GM12873 (cell line): ENCODE measurements at regions not wholly inside any gene's neighbourhood (a gene's known extent, or its start where the extent isn't known, plus 50 kb on each side); places are given as distances from the start of the nearest gene placed in this dataset.

Experiments used
- TF ChIP-seq, protein P1 (sequence below): IDR thresholded peaks from 2 replicates; pipeline ENCODE4 v1.5.1; 2012; ENCODE audit warnings: low read depth, mild to moderate bottlenecking, moderate library complexity, low read length, control low read depth; ENCODE audit not compliant: insufficient read depth; ENCODE audit errors: missing control alignments

DNA sequence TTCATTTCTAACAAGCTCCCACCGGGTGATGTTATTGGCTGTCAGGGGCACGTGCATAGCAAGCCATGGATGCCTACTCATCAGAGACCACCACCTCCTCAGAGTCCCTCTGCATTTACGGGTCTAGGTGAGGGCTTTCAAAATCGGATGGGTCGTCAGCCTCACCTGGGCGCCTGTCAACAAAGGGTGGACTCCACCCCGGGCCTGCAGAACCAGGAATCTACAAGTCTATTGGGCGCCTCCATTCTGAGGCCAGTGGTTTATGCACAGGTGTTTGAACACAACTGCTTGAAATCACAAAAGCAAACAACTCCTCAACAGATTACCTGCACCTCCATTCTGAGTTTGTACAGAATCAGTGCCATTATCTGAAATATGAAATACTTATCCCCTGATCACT is 318.9 kb downstream of the PTTG2 start:
- TF ChIP-seq, protein P1, sequence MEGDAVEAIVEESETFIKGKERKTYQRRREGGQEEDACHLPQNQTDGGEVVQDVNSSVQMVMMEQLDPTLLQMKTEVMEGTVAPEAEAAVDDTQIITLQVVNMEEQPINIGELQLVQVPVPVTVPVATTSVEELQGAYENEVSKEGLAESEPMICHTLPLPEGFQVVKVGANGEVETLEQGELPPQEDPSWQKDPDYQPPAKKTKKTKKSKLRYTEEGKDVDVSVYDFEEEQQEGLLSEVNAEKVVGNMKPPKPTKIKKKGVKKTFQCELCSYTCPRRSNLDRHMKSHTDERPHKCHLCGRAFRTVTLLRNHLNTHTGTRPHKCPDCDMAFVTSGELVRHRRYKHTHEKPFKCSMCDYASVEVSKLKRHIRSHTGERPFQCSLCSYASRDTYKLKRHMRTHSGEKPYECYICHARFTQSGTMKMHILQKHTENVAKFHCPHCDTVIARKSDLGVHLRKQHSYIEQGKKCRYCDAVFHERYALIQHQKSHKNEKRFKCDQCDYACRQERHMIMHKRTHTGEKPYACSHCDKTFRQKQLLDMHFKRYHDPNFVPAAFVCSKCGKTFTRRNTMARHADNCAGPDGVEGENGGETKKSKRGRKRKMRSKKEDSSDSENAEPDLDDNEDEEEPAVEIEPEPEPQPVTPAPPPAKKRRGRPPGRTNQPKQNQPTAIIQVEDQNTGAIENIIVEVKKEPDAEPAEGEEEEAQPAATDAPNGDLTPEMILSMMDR, result no peak

DNA sequence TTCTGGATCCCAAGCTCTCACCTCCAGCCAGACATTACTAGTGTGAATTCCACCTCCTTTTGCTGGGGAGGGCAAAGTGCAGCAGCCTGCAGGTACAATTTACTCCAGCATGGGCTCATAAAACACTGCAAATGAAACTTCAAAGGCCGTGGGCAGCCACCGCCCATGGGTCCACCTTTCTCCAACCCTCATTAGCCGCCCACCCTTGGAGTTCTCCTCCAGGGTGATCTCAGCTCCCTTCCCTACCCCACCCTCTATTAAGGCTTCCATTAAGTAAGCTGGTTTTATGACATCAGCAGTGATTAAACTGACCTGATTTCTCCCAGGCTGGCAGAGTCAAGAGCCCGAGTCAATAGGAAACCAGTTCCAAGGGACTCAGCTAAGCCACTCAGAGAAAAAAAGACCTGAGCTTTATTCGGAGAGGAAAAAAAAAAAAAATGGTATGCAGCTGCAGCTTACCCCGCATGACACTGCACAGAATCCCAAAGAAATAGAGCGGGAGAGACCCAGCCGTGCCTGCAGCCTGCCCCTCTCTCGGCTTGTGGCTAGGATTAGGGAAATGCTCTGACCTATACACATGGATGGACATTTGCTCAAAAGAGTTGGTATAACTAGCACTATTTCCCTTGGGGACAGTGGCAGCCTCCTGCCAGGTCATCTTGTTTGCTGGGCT is 319.6 kb downstream of the PTTG2 start:
- TF ChIP-seq, protein P1, result no peak

DNA sequence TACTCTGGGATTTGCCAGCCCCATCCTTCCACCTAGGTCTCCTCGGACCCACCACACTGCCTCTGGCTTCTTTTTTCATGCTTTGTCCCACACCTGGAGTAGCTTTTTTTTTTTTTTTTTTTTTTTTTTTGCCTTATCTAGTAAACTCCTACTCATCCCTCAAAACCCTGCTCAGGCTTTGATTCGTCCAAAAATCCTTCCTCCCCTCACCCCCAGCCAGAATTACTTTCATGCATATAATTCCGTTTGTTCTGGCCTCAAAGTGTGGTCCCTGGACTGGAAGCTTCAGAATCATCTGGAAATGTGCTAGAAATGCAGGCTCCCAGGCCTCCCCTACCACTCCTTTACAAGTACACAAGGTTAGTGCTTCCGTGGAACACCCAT is 320.1 kb downstream of the PTTG2 start:
- TF ChIP-seq, protein P1, result no peak

DNA sequence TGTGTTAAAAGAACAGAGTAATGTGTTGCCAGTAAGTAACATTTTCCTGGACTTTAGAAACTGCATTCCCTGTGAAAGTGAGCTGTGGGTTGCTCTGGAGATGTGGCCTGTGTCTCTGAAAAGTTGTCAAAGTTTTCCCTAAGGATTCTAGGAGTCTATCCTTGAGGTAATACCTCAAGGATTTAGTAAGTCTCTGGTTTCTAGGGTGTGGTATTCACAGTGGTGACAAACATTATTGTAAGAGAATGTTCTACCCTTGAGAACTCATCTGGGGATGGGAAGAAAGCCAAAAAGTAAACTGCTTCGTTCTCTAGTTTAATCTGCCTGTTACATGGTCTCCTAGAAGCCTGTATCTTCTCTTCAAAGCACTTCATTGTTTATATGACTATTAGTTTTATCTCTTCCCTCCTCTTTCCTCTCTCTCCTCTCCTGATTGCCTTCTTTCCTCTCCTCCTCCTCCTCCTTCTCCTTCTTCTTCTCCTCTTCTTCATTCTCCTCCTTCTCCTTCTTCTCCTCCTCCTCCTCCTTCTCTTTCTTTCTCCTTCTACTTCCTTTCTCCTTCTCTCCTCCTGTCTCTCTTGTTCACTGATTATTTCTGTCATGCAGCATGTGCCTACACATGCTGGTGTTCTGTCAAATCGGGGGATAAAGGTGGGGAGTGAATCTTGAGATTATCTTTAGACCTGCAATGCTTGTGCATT is 321.3 kb downstream of the PTTG2 start:
- TF ChIP-seq, protein P1, result no peak

DNA sequence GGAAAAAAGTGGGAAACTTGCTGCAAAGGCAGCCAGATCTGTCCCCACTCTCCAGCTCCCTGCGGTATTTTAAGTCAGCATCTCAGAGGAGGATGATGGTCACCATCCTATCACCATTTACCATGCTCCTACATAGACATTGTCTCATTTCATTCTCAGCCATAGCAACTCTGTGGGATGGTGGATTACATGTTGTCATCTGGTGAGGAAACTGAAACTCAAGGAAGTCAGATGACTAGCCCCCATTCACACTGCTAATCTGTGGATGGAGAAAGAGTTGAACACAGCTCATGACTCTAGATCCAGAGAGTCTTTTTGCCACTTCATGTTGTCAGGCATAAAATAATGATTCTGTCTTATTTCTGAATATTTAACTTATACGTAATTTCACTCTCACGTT is 323.5 kb downstream of the PTTG2 start:
- TF ChIP-seq, protein P1, result no peak

DNA sequence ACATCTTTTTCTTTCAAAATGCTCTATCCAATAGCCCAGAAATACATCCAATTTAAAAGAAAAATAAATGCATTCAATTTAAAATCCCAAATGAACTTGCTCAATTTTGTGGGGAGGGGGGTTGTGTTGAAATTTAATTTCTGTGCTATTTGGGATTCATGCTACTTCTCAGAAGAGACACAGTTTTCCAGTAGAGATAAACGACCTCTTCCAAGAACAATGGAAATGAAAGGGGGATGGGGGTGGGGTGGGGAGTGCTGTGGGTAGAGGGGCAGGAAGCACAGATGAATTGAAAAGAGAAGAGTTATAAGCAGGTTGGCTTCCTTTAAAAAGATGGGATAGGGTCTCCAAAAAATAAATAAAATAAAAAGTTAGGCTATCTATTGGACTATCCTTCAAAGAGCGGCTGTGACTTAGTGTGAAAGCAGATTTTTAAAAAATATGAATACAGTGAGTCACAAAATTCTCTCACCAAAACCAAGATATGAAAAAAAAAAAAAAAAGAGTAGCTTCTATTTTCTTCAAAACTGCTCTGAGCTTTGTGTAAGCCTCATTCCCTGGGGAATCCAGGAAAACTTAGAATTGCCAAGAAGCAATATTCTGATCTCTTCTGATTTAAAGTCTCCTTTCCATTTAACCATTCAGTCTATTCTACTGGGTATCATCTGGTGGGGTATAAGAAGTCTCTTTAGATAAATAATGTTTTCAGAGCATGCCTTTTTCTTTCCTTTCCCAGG is 324.3 kb downstream of the PTTG2 start:
- TF ChIP-seq, protein P1, result no peak
